Small intestine (tissue), 7 donors: ENCODE measurements at regions not wholly inside any gene's neighbourhood (a gene's known extent, or its start where the extent isn't known, plus 50 kb on each side); places are given as distances from the start of the nearest gene placed in this dataset.

Experiments
- DNase-seq, 2 donors: peaks; one replicate each; pipeline versions ENCODE4 v3.0.0 to v3.0.0-alpha.2; 2013
- FAIRE-seq: peaks from 2 replicates; lab custom pipeline; 2012; peaks lifted over from hg19 to GRCh38; lab: Jason Lieb, UNC
- H3K27ac ChIP-seq, 3 donors: one replicate each; pipeline ENCODE4 v1.5.1; 2013; ENCODE audit warnings: low read length in 2 of 3, mild to moderate bottlenecking in 2 of 3, control low read depth in 1 of 3, inconsistent platforms in 1 of 3, low read depth in 1 of 3, moderate library complexity in 1 of 3
- H3K27me3 ChIP-seq, 3 donors: one replicate each; pipeline ENCODE4 v1.6.1; 2013; ENCODE audit warnings: low read length in 3 of 3, inconsistent platforms in 1 of 3; ENCODE audit not compliant: control insufficient read depth in 3 of 3, insufficient read depth in 3 of 3
- H3K36me3 ChIP-seq, 3 donors: one replicate each; pipeline ENCODE4 v1.6.1; 2013; ENCODE audit warnings: low read length in 3 of 3, inconsistent platforms in 1 of 3, low read depth in 1 of 3, mild to moderate bottlenecking in 1 of 3, moderate library complexity in 1 of 3; ENCODE audit not compliant: control insufficient read depth in 3 of 3, insufficient read depth in 2 of 3
- H3K4me1 ChIP-seq, 3 donors: one replicate each; pipeline ENCODE4 v1.6.1; 2013; ENCODE audit warnings: low read length in 2 of 3, inconsistent platforms in 1 of 3, low read depth in 1 of 3, mild to moderate bottlenecking in 1 of 3, moderate library complexity in 1 of 3; ENCODE audit not compliant: control insufficient read depth in 3 of 3, insufficient read depth in 2 of 3
- H3K4me3 ChIP-seq, 3 donors: one replicate each; pipeline ENCODE4 v1.5.1; 2013; ENCODE audit warnings: low read length in 3 of 3, control low read depth in 1 of 3, inconsistent platforms in 1 of 3, low read depth in 1 of 3, mild to moderate bottlenecking in 1 of 3, moderate library complexity in 1 of 3
- H3K9me3 ChIP-seq, 2 donors: one replicate each; pipeline ENCODE4 v1.6.1; 2013; ENCODE audit warnings: low read depth in 1 of 2, low read length in 1 of 2; ENCODE audit not compliant: control insufficient read depth in 2 of 2, insufficient read depth in 1 of 2
- WGBS, 3 donors: extraction: QIAGEN DNeasy Blood & Tissue Kit; methylation state at CpG; one replicate each; pipeline ENCODE4 v1.1.7; 2013; 5-methylcytosine and 5-hydroxymethylcytosine counted together
- donor health status: healthy with polysubstance abuse.
- donor health status: control.
- donor health status: control.
- donor health status: Bipolar disorder and iron deficiency.
- donor health status: healthy.

DNA sequence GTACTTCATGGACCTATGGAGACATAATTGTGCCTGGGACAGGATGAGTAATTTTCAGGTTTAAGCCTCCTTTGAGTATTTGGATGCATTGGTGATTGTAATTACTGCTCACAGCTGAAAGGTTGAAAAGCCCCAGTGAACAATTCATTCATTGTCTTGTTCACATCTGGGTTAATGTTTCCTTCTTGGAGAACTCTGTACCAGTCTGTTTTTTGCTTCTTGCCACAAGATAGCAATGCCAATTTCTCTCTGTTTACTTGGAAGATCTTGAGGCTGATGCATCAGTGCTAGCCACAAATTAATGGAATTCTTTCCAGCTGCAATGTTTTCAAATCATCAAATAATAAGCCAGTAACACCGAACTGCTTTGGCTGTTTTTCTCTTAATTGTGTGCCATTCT is 207.8 kb downstream of the BMP2 start:
- Histone ChIP-seq H3K27ac (no peak overlapping the region), H3K27me3 (no peaks in the 10 kb centered on the region), H3K36me3 (no peaks in the 10 kb centered on the region), H3K4me1 (no peaks in the 10 kb centered on the region), H3K4me3 (no peak overlapping the region), H3K9me3 (no peaks in the 10 kb centered on the region)
- WGBS, 3 donors = 63 to 70% (median 66%) methylated on average over 1 of the region's 1 CpG
- DNase-seq (no peak), FAIRE-seq (no peak)

- H3K4me3 ChIP-seq = no peak overlapping the region
- H3K4me1 ChIP-seq = no peaks in the 10 kb centered on the region
- no peaks in the 10 kb centered on the region for H3K27me3 ChIP-seq
- DNase-seq = no peak
- H3K36me3 ChIP-seq = no peaks in the 10 kb centered on the region
- FAIRE-seq = no peak
- H3K9me3 ChIP-seq = no peaks in the 10 kb centered on the region
- no peak overlapping the region for H3K27ac ChIP-seq
- 47 to 82% (median 50%) methylated on average over 3 of the region's 3 CpGs for WGBS, 3 donors
Measured at GRCh38 chr20:6976106-6976900, 208.8 kb downstream of the BMP2 start.

DNA sequence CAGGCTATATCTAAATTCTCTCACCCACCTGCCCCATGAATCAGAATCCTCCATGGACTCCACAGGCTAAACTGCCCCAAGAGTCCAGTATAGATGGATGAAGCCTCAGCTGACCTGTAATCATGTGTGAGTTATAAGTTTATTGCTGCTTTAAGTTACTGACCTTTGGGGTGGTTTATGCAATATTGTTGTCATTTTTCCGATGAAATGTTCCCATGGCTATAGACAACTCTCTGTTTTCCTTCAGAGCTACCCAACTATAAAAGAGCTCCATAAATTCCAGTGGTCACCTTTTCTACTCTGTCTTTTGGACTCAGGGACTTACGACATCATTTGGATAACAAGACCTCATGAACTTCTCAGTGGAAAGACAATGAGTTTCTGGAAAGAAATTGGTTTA is 212.1 kb downstream of the BMP2 start:
- peak in 1 of 2 donors; percentile 48 for DNase-seq
- 88 to 91% (median 88%) methylated on average over 2 of the region's 2 CpGs for WGBS, 3 donors
- no peak for FAIRE-seq

GRCh38 chr20:6993011-6993410 is 225.5 kb downstream of the BMP2 start:
- no peak overlapping the region for H3K27ac ChIP-seq
- no peak for DNase-seq
- WGBS, 3 donors = 29 to 46% (median 30%) methylated on average over 2 of the region's 2 CpGs
- H3K36me3 ChIP-seq = no peaks in the 10 kb centered on the region
- no peak overlapping the region for H3K4me3 ChIP-seq
- no peaks in the 10 kb centered on the region for H3K4me1 ChIP-seq
- no peak for FAIRE-seq
- no peaks in the 10 kb centered on the region for H3K9me3 ChIP-seq
- no peaks in the 10 kb centered on the region for H3K27me3 ChIP-seq

More for the DNA sequence above, 212.1 kb downstream of the BMP2 start:
- Histone ChIP-seq H3K27ac (no peak overlapping the region), H3K9me3 (no peaks in the 10 kb centered on the region), H3K4me3 (no peak overlapping the region), H3K27me3 (no peaks in the 10 kb centered on the region), H3K36me3 (no peaks in the 10 kb centered on the region), H3K4me1 (no peaks in the 10 kb centered on the region)

GRCh38 chr20:6993511-6993910 is 226.0 kb downstream of the BMP2 start:
- Histone ChIP-seq H3K4me3 (no peak overlapping the region), H3K4me1 (no peaks in the 10 kb centered on the region), H3K27me3 (no peaks in the 10 kb centered on the region), H3K9me3 (no peaks in the 10 kb centered on the region), H3K36me3 (no peaks in the 10 kb centered on the region), H3K27ac (no peak overlapping the region)
- FAIRE-seq (no peak), DNase-seq (no peak)
- WGBS, 3 donors = 66 to 80% (median 73%) methylated on average over 7 of the region's 7 CpGs

- no peak overlapping the region for H3K4me3 ChIP-seq
- H3K4me1 ChIP-seq = no peaks in the 10 kb centered on the region
- FAIRE-seq (no peak), DNase-seq (peak in 1 of 2 donors; percentile 26)
- H3K27me3 ChIP-seq = no peaks in the 10 kb centered on the region
- 35 to 63% (median 44%) methylated on average over 3 of the region's 3 CpGs for WGBS, 3 donors
- no peaks in the 10 kb centered on the region for H3K9me3 ChIP-seq
- no peaks in the 10 kb centered on the region for H3K36me3 ChIP-seq
- H3K27ac ChIP-seq = no peak overlapping the region
Measured at GRCh38 chr20:6994452-6994851, 227.0 kb downstream of the BMP2 start.

- H3K27ac ChIP-seq = no peak overlapping the region
- DNase-seq = no peak
- H3K4me3 ChIP-seq = no peak overlapping the region
- H3K27me3 ChIP-seq = no peaks in the 10 kb centered on the region
- no peaks in the 10 kb centered on the region for H3K9me3 ChIP-seq
- no peaks in the 10 kb centered on the region for H3K36me3 ChIP-seq
- WGBS, 3 donors = 90 to 94% (median 92%) methylated on average over 2 of the region's 2 CpGs
- no peak for FAIRE-seq
- no peaks in the 10 kb centered on the region for H3K4me1 ChIP-seq
Measured at GRCh38 chr20:6998909-6999308, 231.4 kb downstream of the BMP2 start.

DNA sequence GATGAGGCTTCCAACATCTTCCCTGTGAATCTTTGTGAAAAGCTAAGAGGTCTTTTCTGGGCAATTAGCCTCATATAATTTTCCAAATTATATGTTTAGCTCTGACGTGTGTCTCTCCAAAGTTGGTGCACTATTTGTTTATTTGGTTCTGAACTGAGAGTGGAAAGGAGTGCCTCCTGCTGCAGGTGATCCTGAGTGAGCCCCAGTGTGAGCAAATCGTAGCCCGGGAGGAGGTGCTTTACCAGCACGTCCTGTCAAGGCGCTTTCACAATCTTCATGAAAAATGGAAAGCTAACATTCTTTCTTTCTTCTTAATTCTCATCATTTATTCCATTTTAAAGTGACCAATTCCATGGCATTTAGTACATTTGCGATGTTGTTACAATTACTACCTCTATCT is 231.9 kb downstream of the BMP2 start:
- no peak for DNase-seq
- WGBS, 3 donors = 64 to 74% (median 73%) methylated on average over 6 of the region's 6 CpGs
- H3K9me3 ChIP-seq = no peaks in the 10 kb centered on the region

DNA sequence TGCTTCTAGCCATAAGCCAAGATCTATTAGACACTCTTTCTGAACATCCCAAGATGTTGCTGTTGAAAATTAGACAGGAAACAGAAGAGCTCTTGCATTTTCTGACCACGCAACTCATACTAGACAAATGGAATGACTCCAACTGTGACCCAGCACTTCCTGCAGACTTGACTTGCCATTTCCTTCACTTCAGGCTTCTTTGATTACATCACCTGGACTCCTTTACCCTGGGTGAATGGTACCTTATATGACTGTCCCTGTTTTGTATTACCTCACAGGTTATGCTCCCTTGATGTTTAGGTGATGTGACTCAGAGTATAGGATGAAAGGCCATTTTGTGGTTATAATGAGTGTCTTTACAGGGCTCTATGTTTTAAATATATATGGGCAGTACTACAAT is 236.1 kb downstream of the BMP2 start:
- H3K36me3 ChIP-seq = no peaks in the 10 kb centered on the region
- no peak overlapping the region for H3K27ac ChIP-seq
- H3K4me3 ChIP-seq = no peak overlapping the region
- FAIRE-seq (no peak), DNase-seq (no peak)
- H3K4me1 ChIP-seq = no peaks in the 10 kb centered on the region
- H3K27me3 ChIP-seq = no peaks in the 10 kb centered on the region
- WGBS, 3 donors = 63 to 84% (median 77%) methylated on average over 1 of the region's 1 CpG
- H3K9me3 ChIP-seq = no peaks in the 10 kb centered on the region

More for the DNA sequence above, 231.9 kb downstream of the BMP2 start:
- Histone ChIP-seq H3K36me3 (no peaks in the 10 kb centered on the region), H3K27me3 (no peaks in the 10 kb centered on the region), H3K4me1 (no peaks in the 10 kb centered on the region), H3K4me3 (no peak overlapping the region), H3K27ac (no peak overlapping the region)
- FAIRE-seq = no peak
